Fibroblast of lung (primary cell): ENCODE measurements at regions not wholly inside any gene's neighbourhood (a gene's known extent, or its start where the extent isn't known, plus 50 kb on each side); places are given as distances from the start of the nearest gene placed in this dataset.

ENCODE experiments used
- DNase-seq, 2 donors: peaks; one replicate each; pipeline versions ENCODE4 v3.0.0 to v3.0.0-alpha.2; 2010; ENCODE audit warnings: low read depth in 2 of 2
- H2AFZ ChIP-seq: 2 replicates; pipeline ENCODE4 v1.5.1; 2012; ENCODE audit warnings: low read length, control low read depth, inconsistent platforms
- H3K27ac ChIP-seq: 2 replicates; pipeline ENCODE4 v1.5.1; 2011; ENCODE audit warnings: low read length, control low read depth; ENCODE audit not compliant: insufficient read depth
- H3K27me3 ChIP-seq: 2 replicates; pipeline ENCODE4 v1.5.1; 2011; ENCODE audit warnings: mild to moderate bottlenecking, low read length; ENCODE audit not compliant: control insufficient read depth, insufficient read depth
- H3K36me3 ChIP-seq: 2 replicates; pipeline ENCODE4 v1.5.1; 2011; ENCODE audit warnings: low read length; ENCODE audit not compliant: control insufficient read depth, insufficient read depth
- H3K4me1 ChIP-seq: 2 replicates; pipeline ENCODE4 v1.5.1; 2011; ENCODE audit warnings: low read length; ENCODE audit not compliant: control insufficient read depth, insufficient read depth; ENCODE audit errors: extremely low read depth
- H3K4me2 ChIP-seq: 2 replicates; pipeline ENCODE4 v1.5.1; 2011; ENCODE audit warnings: low read length, control low read depth; ENCODE audit not compliant: insufficient read depth; ENCODE audit errors: extremely low read depth
- H3K4me3 ChIP-seq, 4 experiments: fragments of 200-600 bp in 1 of 4; sonication (generic) in 1 of 4; replicated peaks in 1 of 4; 2 replicates each; pipeline ENCODE4 v1.5.1; 2011 to 2016; ENCODE audit warnings: low read length in 4 of 4, low read depth in 3 of 4, mild to moderate bottlenecking in 3 of 4, control low read depth in 2 of 4, inconsistent platforms in 1 of 4, mixed read lengths in 1 of 4; ENCODE audit not compliant: insufficient read depth in 1 of 4; ENCODE audit errors: control extremely low read depth in 1 of 4
- H3K79me2 ChIP-seq: 2 replicates; pipeline ENCODE4 v1.5.1; 2012; ENCODE audit warnings: mild to moderate bottlenecking, low read length, inconsistent platforms; ENCODE audit not compliant: control insufficient read depth, insufficient read depth
- H3K9ac ChIP-seq: 2 replicates; pipeline ENCODE4 v1.5.1; 2011; ENCODE audit warnings: mild to moderate bottlenecking, low read length, control low read depth; ENCODE audit not compliant: insufficient read depth
- H3K9me3 ChIP-seq: 2 replicates; pipeline ENCODE4 v1.5.1; 2012; ENCODE audit warnings: low read depth, low read length; ENCODE audit not compliant: control insufficient read depth, insufficient read depth
- H4K20me1 ChIP-seq: 2 replicates; pipeline ENCODE4 v1.5.1; 2011; ENCODE audit warnings: low read length; ENCODE audit not compliant: control insufficient read depth, insufficient read depth; ENCODE audit errors: extremely low read depth
- EZH2 ChIP-seq: IDR thresholded peaks from 2 replicates; pipeline ENCODE4 v1.5.1; 2012; ENCODE audit warnings: low read length, control low read depth, mild to moderate bottlenecking; ENCODE audit errors: missing control alignments
- TF ChIP-seq, protein P1 (sequence below), 2 donors: IDR thresholded peaks in 1 of 2; conservative IDR thresholded peaks in 1 of 2; 1 replicate in 1 of 2; 2 replicates in 1 of 2; pipeline ENCODE4 v1.5.1; 2011 to 2012; ENCODE audit warnings: low read length in 2 of 2, control low read depth in 1 of 2, inconsistent platforms in 1 of 2, low read depth in 1 of 2, mild to moderate bottlenecking in 1 of 2

DNA sequence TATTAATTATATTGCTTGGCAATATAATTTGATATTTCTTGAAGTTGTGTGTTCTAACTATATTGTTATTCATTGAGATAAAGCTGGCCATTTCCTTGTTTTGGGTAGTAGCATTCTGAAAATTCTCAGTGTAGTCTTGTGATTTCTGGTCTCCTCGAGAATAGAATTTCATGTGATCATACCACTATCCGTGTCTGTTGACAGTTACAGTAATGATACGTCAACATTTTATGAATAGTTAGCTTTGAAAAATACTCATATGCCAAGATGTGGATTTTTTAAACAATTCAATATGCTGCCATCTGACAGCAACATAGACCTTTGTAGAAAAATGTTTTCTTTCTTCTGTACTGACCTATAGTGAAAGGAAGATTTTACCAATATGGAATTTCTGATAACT is 723.7 kb upstream of the SLC35B3 start:
- no peak overlapping the region for H3K4me3 ChIP-seq
- TF ChIP-seq EZH2, result no peak
- TF ChIP-seq, protein P1, sequence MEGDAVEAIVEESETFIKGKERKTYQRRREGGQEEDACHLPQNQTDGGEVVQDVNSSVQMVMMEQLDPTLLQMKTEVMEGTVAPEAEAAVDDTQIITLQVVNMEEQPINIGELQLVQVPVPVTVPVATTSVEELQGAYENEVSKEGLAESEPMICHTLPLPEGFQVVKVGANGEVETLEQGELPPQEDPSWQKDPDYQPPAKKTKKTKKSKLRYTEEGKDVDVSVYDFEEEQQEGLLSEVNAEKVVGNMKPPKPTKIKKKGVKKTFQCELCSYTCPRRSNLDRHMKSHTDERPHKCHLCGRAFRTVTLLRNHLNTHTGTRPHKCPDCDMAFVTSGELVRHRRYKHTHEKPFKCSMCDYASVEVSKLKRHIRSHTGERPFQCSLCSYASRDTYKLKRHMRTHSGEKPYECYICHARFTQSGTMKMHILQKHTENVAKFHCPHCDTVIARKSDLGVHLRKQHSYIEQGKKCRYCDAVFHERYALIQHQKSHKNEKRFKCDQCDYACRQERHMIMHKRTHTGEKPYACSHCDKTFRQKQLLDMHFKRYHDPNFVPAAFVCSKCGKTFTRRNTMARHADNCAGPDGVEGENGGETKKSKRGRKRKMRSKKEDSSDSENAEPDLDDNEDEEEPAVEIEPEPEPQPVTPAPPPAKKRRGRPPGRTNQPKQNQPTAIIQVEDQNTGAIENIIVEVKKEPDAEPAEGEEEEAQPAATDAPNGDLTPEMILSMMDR (conservative IDR thresholded peaks at IDR 0.05 in 1 of 2, IDR thresholded peaks at IDR 0.05 in 1 of 2; ENCODE audit: low read depth in 1 of 2, low read length in 2 of 2), result no peak
- H3K27ac ChIP-seq, result no peak overlapping the region
- H3K4me1 ChIP-seq, result no peaks in the 10 kb centered on the region
- H3K9me3 ChIP-seq, result no peaks in the 10 kb centered on the region
- DNase-seq, result no peak
- no peaks in the 10 kb centered on the region for H3K79me2 ChIP-seq
- no peaks in the 10 kb centered on the region for H3K36me3 ChIP-seq
- no peak overlapping the region for H3K9ac ChIP-seq
- H4K20me1 ChIP-seq, result no peaks in the 10 kb centered on the region
- no peak overlapping the region for H3K4me2 ChIP-seq
- H3K27me3 ChIP-seq, result no peaks in the 10 kb centered on the region
- no peak overlapping the region for H2AFZ ChIP-seq

DNA sequence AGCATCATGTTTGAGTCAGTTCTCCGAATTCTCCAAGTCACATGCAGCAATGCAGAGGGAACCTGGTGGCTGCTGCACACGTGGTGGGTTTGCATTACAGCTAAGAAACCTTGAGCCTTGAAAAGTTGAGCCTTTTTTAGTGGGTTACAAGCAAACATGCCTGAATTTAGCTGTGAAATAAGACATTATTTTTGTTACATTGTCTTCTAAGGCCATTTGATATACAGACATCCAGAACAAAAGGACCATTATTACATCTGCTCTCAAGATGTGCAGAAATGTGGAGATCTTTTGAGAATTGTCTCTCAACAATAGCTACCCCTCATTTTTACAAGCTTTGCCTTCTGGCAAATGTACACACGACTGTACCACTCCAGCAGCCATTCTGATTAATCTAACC is 720.5 kb upstream of the SLC35B3 start:
- Histone ChIP-seq H4K20me1 (no peaks in the 10 kb centered on the region), H2AFZ (no peak overlapping the region), H3K9me3 (no peaks in the 10 kb centered on the region), H3K9ac (no peak overlapping the region), H3K4me3 (no peak overlapping the region), H3K27me3 (no peaks in the 10 kb centered on the region), H3K4me2 (no peak overlapping the region), H3K27ac (no peak overlapping the region), H3K36me3 (no peaks in the 10 kb centered on the region), H3K79me2 (no peaks in the 10 kb centered on the region), H3K4me1 (no peaks in the 10 kb centered on the region)
- TF ChIP-seq, protein P1 (conservative IDR thresholded peaks at IDR 0.05 in 1 of 2, IDR thresholded peaks at IDR 0.05 in 1 of 2; ENCODE audit: low read depth in 1 of 2, low read length in 2 of 2), result no peak
- TF ChIP-seq EZH2, result no peak
- DNase-seq, result no peak

DNA sequence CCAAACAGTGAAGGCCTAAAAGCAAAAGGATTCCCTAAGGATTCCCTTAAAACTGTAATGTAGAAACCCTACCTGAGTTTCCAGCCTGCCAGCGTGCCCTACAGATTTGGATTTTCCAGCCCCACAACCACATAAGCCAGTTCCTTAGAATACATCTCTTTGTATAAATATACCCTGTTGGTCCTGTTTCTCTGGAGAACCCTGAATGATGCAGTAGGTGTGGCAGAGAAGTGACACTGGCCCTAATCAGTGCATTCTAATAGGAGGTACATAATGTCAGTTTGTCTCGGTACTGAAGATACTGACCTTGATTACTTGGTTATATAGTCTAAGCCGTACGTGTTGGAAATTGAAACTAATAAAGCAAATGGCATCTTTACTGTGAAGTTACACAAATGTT is 707.8 kb upstream of the SLC35B3 start:
- H4K20me1 ChIP-seq, result no peaks in the 10 kb centered on the region
- no peak overlapping the region for H3K4me2 ChIP-seq
- H3K36me3 ChIP-seq, result no peaks in the 10 kb centered on the region
- peaks cover 2% of the 10 kb centered on the region for H3K4me1 ChIP-seq
- no peak overlapping the region for H3K9ac ChIP-seq
- no peaks in the 10 kb centered on the region for H3K9me3 ChIP-seq
- H3K79me2 ChIP-seq, result no peaks in the 10 kb centered on the region
- H3K27ac ChIP-seq, result no peak overlapping the region
- H2AFZ ChIP-seq, result no peak overlapping the region
- no peak overlapping the region for H3K4me3 ChIP-seq
- no peak for DNase-seq
- TF ChIP-seq, protein P1 (conservative IDR thresholded peaks at IDR 0.05 in 1 of 2, IDR thresholded peaks at IDR 0.05 in 1 of 2; ENCODE audit: low read depth in 1 of 2, low read length in 2 of 2), result no peak
- TF ChIP-seq EZH2, result no peak
- no peaks in the 10 kb centered on the region for H3K27me3 ChIP-seq
